ENCODE measurements at regions not wholly inside any gene's neighbourhood (a gene's known extent, or its start where the extent isn't known, plus 50 kb on each side); places are given as distances from the start of the nearest gene placed in this dataset.

GRCh38 chr2:224209555-224210285 is 170.6 kb upstream of the SERPINE2 start (continued):
- no peak for TF ChIP-seq ETS1 (IDR thresholded peaks at IDR 0.05)
- TF ChIP-seq EZH2 (IDR thresholded peaks at IDR 0.05; ENCODE audit: low read depth, unreplicated experiment): no peak
- TF ChIP-seq NANOG (IDR thresholded peaks at IDR 0.05; ENCODE audit: borderline replicate concordance): no peak
- no peak for TF ChIP-seq JUNB (IDR thresholded peaks at IDR 0.05; ENCODE audit: unreplicated experiment)
- TF ChIP-seq STAT1 (IDR thresholded peaks at IDR 0.05; ENCODE audit: unreplicated experiment): no peak
- TF ChIP-seq ZNF114 (CRISPR knock-in tag; IDR thresholded peaks at IDR 0.05): no peak
- TF ChIP-seq ZNF331 (CRISPR knock-in tag; IDR thresholded peaks at IDR 0.05; ENCODE audit: low read depth): no peak
- TF ChIP-seq REST (IDR thresholded peaks at IDR 0.05; ENCODE audit: unreplicated experiment): no peak

- Mint-ChIP-seq H3K36me3 (ENCODE audit: low read depth) (no peaks in the 10 kb centered on the region), H3K27me3 (ENCODE audit: insufficient read depth, low read depth, poor library complexity) (peaks cover 3% of the 10 kb centered on the region), H3K9me3 (no peaks in the 10 kb centered on the region), H3K27ac (no peak overlapping the region), H3K4me1 (peaks cover 6% of the 10 kb centered on the region; the same call in 2 of the 3 replicates), H3K4me3 (no peak overlapping the region)
- Histone ChIP-seq H2AFZ (no peak overlapping the region), H3K4me2 (no peak overlapping the region), H3K9me2 (ENCODE audit: insufficient read depth) (peaks cover 20% of the 10 kb centered on the region; the same call in 1 of the 2 replicates), H3K4me3 (no peak overlapping the region), H3F3A (replicated peaks; ENCODE audit: low read depth) (no peaks in the 10 kb centered on the region), H3K36me3 (ENCODE audit: insufficient read depth) (no peaks in the 10 kb centered on the region), H3K27ac (ENCODE audit: low read depth) (no peak overlapping the region), H3K4me1 (ENCODE audit: insufficient read depth) (no peaks in the 10 kb centered on the region), H4K20me1 (replicated peaks; ENCODE audit: insufficient read depth) (no peaks in the 10 kb centered on the region), H3K79me2 (replicated peaks; ENCODE audit: insufficient read depth) (no peaks in the 10 kb centered on the region), H3K27me3 (ENCODE audit: insufficient read depth) (no peaks in the 10 kb centered on the region)
- DNase-seq (ENCODE audit: low spot score) (no peak), ATAC-seq (no peak)
- TF ChIP-seq EZH2phosphoT487 (IDR thresholded peaks at IDR 0.05; ENCODE audit: unreplicated experiment): no peak
- TF ChIP-seq NANOG (IDR thresholded peaks at IDR 0.05; ENCODE audit: borderline replicate concordance): no peak
- no peak for TF ChIP-seq POLR2AphosphoS5 (IDR thresholded peaks at IDR 0.05; ENCODE audit: low read depth)
- no peak for TF ChIP-seq ZNF331 (CRISPR knock-in tag; IDR thresholded peaks at IDR 0.05; ENCODE audit: low read depth)
- no peak for TF ChIP-seq CREB1 (CRISPR knock-in tag; IDR thresholded peaks at IDR 0.05; ENCODE audit: low read depth)
- no peak for TF ChIP-seq ZNF462 (CRISPR knock-in tag; IDR thresholded peaks at IDR 0.05)
- no peak for TF ChIP-seq ZNF114 (CRISPR knock-in tag; IDR thresholded peaks at IDR 0.05)
- TF ChIP-seq STAT1 (IDR thresholded peaks at IDR 0.05; ENCODE audit: unreplicated experiment): no peak
- no peak for TF ChIP-seq ETS1 (IDR thresholded peaks at IDR 0.05)
Measured at GRCh38 chr2:224208443-224208842, 169.4 kb upstream of the SERPINE2 start.
